DOHH2 (cell line): ENCODE measurements at regions not wholly inside any gene's neighbourhood (a gene's known extent, or its start where the extent isn't known, plus 50 kb on each side); places are given as distances from the start of the nearest gene placed in this dataset.

ENCODE experiments used
- H3F3A ChIP-seq: fragments of 200-600 bp; sonication (generic), shearing (Covaris generic); 2 replicates; pipeline ENCODE4 v1.6.0; 2016; ENCODE audit warnings: antibody characterized with exemption, mild to moderate bottlenecking; ENCODE audit not compliant: control insufficient read depth, insufficient read depth
- H3K27ac ChIP-seq: fragments of 200-600 bp; sonication (generic); 2 replicates; pipeline ENCODE4 v1.5.1; 2014; ENCODE audit warnings: low read depth, mild to moderate bottlenecking, low read length, moderate library complexity
- H3K27me3 ChIP-seq: fragments of 200-600 bp; sonication (generic); 2 replicates; pipeline ENCODE4 v1.6.1; 2014; ENCODE audit warnings: mild to moderate bottlenecking, low read length, mixed read lengths; ENCODE audit not compliant: control insufficient read depth
- H3K36me3 ChIP-seq: fragments of 200-600 bp; sonication (generic); 2 replicates; pipeline ENCODE4 v1.6.1; 2014; ENCODE audit warnings: mild to moderate bottlenecking, low read length, moderate library complexity, mixed read lengths; ENCODE audit not compliant: control insufficient read depth
- H3K4me1 ChIP-seq: fragments of 200-600 bp; sonication (generic); 2 replicates; pipeline ENCODE4 v1.6.1; 2014; ENCODE audit warnings: mild to moderate bottlenecking, low read length, mixed read lengths; ENCODE audit not compliant: control insufficient read depth
- H3K4me2 ChIP-seq: fragments of 200-600 bp; sonication (generic); 2 replicates; pipeline ENCODE4 v1.6.0; 2014; ENCODE audit warnings: mild to moderate bottlenecking, low read length, moderate library complexity
- H3K4me3 ChIP-seq: fragments of 200-600 bp; sonication (generic); 2 replicates; pipeline ENCODE4 v1.5.1; 2014; ENCODE audit warnings: mild to moderate bottlenecking, low read length, mixed read lengths
- H3K79me2 ChIP-seq: fragments of 200-600 bp; sonication (generic); 2 replicates; pipeline ENCODE4 v1.6.1; 2014; ENCODE audit warnings: mild to moderate bottlenecking, low read length, mixed read lengths; ENCODE audit not compliant: control insufficient read depth
- H3K9me2 ChIP-seq: fragments of 200-600 bp; sonication (generic); replicated peaks from 2 replicates; pipeline ENCODE4 v1.6.1; 2014; ENCODE audit warnings: mild to moderate bottlenecking, low read length, mixed read lengths; ENCODE audit not compliant: control insufficient read depth
- H3K9me3 ChIP-seq: fragments of 200-600 bp; sonication (generic); 2 replicates; pipeline ENCODE4 v1.6.1; 2014; ENCODE audit warnings: antibody characterized with exemption, low read length, mixed read lengths; ENCODE audit not compliant: control insufficient read depth, insufficient read depth
- H4K20me1 ChIP-seq: fragments of 200-600 bp; sonication (generic); 2 replicates; pipeline ENCODE4 v1.6.0; 2014; ENCODE audit warnings: low read depth, mild to moderate bottlenecking, antibody characterized with exemption, low read length, moderate library complexity; ENCODE audit not compliant: control insufficient read depth, insufficient read depth
- CTCF ChIP-seq: fragments of 200-600 bp; sonication (generic); IDR thresholded peaks from one replicate; pipeline ENCODE4 v1.5.1; 2014; ENCODE audit warnings: antibody characterized with exemption, mild to moderate bottlenecking, low read depth, low read length; ENCODE audit not compliant: poor library complexity, severe bottlenecking
- EZH2phosphoT487 ChIP-seq: fragments of 200-600 bp; sonication (generic); IDR thresholded peaks from 2 replicates; pipeline ENCODE4 v1.6.1; 2017; ENCODE audit warnings: borderline replicate concordance, mild to moderate bottlenecking, antibody characterized with exemption, low read length, moderate library complexity, mixed read lengths

GRCh38 chr6:21321531-21321930 lies 272.0 kb upstream of the SOX4 start:
- Histone ChIP-seq H4K20me1 (no peaks in the 10 kb centered on the region), H3K79me2 (no peaks in the 10 kb centered on the region), H3K9me2 (no peaks in the 10 kb centered on the region), H3K36me3 (no peaks in the 10 kb centered on the region), H3K9me3 (no peaks in the 10 kb centered on the region; the same call in 1 of the 2 replicates), H3K4me1 (no peaks in the 10 kb centered on the region), H3K27ac (no peak overlapping the region), H3K4me2 (no peak overlapping the region), H3K4me3 (no peak overlapping the region), H3F3A (no peaks in the 10 kb centered on the region), H3K27me3 (no peaks in the 10 kb centered on the region)
- TF ChIP-seq EZH2phosphoT487 (no peak), CTCF (no peak)

- Histone ChIP-seq H3K27ac (no peak overlapping the region), H3F3A (no peaks in the 10 kb centered on the region), H4K20me1 (no peaks in the 10 kb centered on the region), H3K4me3 (no peak overlapping the region), H3K79me2 (no peaks in the 10 kb centered on the region), H3K4me1 (no peaks in the 10 kb centered on the region), H3K9me3 (no peaks in the 10 kb centered on the region), H3K9me2 (no peaks in the 10 kb centered on the region), H3K36me3 (no peaks in the 10 kb centered on the region), H3K4me2 (no peak overlapping the region), H3K27me3 (no peaks in the 10 kb centered on the region)
- TF ChIP-seq EZH2phosphoT487, result no peak
- no peak for TF ChIP-seq CTCF
These were observed 270.0 kb upstream of the SOX4 start for GRCh38 chr6:21323577-21323976.

- no peak for TF ChIP-seq EZH2phosphoT487
- no peak for TF ChIP-seq CTCF
- H3K4me3 ChIP-seq, result no peak overlapping the region
These were observed 268.2 kb upstream of the SOX4 start for GRCh38 chr6:21325201-21325856.

More at GRCh38 chr6:21325201-21325856, 268.2 kb upstream of the SOX4 start:
- Histone ChIP-seq H3K79me2 (no peaks in the 10 kb centered on the region), H3K9me3 (no peaks in the 10 kb centered on the region), H3K36me3 (no peaks in the 10 kb centered on the region), H3K4me1 (no peaks in the 10 kb centered on the region), H3F3A (no peaks in the 10 kb centered on the region), H3K27ac (no peak overlapping the region), H3K9me2 (no peaks in the 10 kb centered on the region), H3K4me2 (no peak overlapping the region), H4K20me1 (no peaks in the 10 kb centered on the region), H3K27me3 (no peaks in the 10 kb centered on the region)
